ENCODE measurements at regions not wholly inside any gene's neighbourhood (a gene's known extent, or its start where the extent isn't known, plus 50 kb on each side); places are given as distances from the start of the nearest gene placed in this dataset.
"Not testable (repeated sequence)": the region's sequence is repeated elsewhere in the genome, so short reads cannot be mapped to it uniquely, and the experiment has no call there.

- no peak overlapping the region for H3K4me3 ChIP-seq (ENCODE audit: low read depth, low read length)
- no peak for DNase-seq (ENCODE audit: low read depth)
- TF ChIP-seq CTCF (conservative IDR thresholded peaks at IDR 0.05; ENCODE audit: low read depth, low read length): no peak
These were observed 1086.9 kb downstream of the TMEM121 start for GRCh38 chr14:106613256-106613655.

GRCh38 chr14:106618471-106618951, 1092.1 kb downstream of the TMEM121 start:
- not testable (repeated sequence) for DNase-seq (ENCODE audit: low read depth); H3K4me3 ChIP-seq (ENCODE audit: low read depth, low read length)
- TF ChIP-seq CTCF (conservative IDR thresholded peaks at IDR 0.05; ENCODE audit: low read depth, low read length): peak; percentile 44

GRCh38 chr14:106619606-106620005, 1093.2 kb downstream of the TMEM121 start:
- no peak for TF ChIP-seq CTCF (conservative IDR thresholded peaks at IDR 0.05; ENCODE audit: low read depth, low read length)
- DNase-seq (ENCODE audit: low read depth): no peak
- no peak overlapping the region for H3K4me3 ChIP-seq (ENCODE audit: low read depth, low read length)

GRCh38 chr14:106620368-106620767, 1094.0 kb downstream of the TMEM121 start:
- DNase-seq (ENCODE audit: low read depth): no peak
- no peak overlapping the region for H3K4me3 ChIP-seq (ENCODE audit: low read depth, low read length)
- no peak for TF ChIP-seq CTCF (conservative IDR thresholded peaks at IDR 0.05; ENCODE audit: low read depth, low read length)

GRCh38 chr14:106622200-106622745, 1095.9 kb downstream of the TMEM121 start:
- DNase-seq (ENCODE audit: low read depth): no peak
- H3K4me3 ChIP-seq (ENCODE audit: low read depth, low read length): no peak overlapping the region
- TF ChIP-seq CTCF (conservative IDR thresholded peaks at IDR 0.05; ENCODE audit: low read depth, low read length): no peak

GRCh38 chr14:106625186-106625585, 1098.8 kb downstream of the TMEM121 start:
- no peak for DNase-seq (ENCODE audit: low read depth)
- H3K4me3 ChIP-seq (ENCODE audit: low read depth, low read length): no peak overlapping the region
- no peak for TF ChIP-seq CTCF (conservative IDR thresholded peaks at IDR 0.05; ENCODE audit: low read depth, low read length)

- H3K4me3 ChIP-seq (ENCODE audit: low read depth, low read length); DNase-seq (ENCODE audit: low read depth): not testable (repeated sequence)
These were observed 1100.1 kb downstream of the TMEM121 start for GRCh38 chr14:106626469-106626868.
